Ovary (tissue), 7 donors: ENCODE measurements at regions not wholly inside any gene's neighbourhood (a gene's known extent, or its start where the extent isn't known, plus 50 kb on each side); places are given as distances from the start of the nearest gene placed in this dataset.

Experiments
- DNase-seq, 5 donors: peaks; one replicate each; pipeline ENCODE4 v3.0.0-alpha.2; 2019 to 2020
- H3K27ac ChIP-seq, 2 donors: fragments of 200-600 bp; one replicate each; pipeline versions ENCODE4 v1.5.1 to v1.8.0; 2019 to 2022
- H3K27me3 ChIP-seq: fragments of 200-600 bp; one replicate; pipeline ENCODE4 v1.8.0; 2022
- H3K36me3 ChIP-seq: fragments of 200-600 bp; sonication (generic); one replicate; pipeline ENCODE4 v1.5.1; 2019
- H3K4me1 ChIP-seq: one replicate; pipeline ENCODE4 v1.8.1; 2013; ENCODE audit warnings: mild to moderate bottlenecking, moderate library complexity; ENCODE audit not compliant: insufficient read depth
- H3K4me3 ChIP-seq: fragments of 200-600 bp; sonication (generic); one replicate; pipeline ENCODE4 v1.5.1; 2017
- H3K9me3 ChIP-seq, 2 donors: fragments of 200-600 bp in 1 of 2; sonication (generic) in 1 of 2; one replicate each; pipeline versions ENCODE4 v1.5.1 to v1.8.1; 2013 to 2019; ENCODE audit warnings: mild to moderate bottlenecking in 1 of 2, moderate library complexity in 1 of 2
- CTCF ChIP-seq, 3 donors: fragments of 450-650 bp in 2 of 3; fragments of 200-600 bp in 1 of 3; IDR thresholded peaks; one replicate each; pipeline versions ENCODE4 v1.5.1 to v1.8.0; 2016 to 2022; ENCODE audit warnings: antibody characterized with exemption in 3 of 3, mild to moderate bottlenecking in 1 of 3
- EP300 ChIP-seq: sonication (generic); formaldehyde crosslinking; IDR thresholded peaks from one replicate; pipeline ENCODE4 v1.6.1; 2017; ENCODE audit warnings: antibody characterized with exemption
- POLR2A ChIP-seq: fragments of 450-650 bp; IDR thresholded peaks from one replicate; pipeline ENCODE4 v1.6.1; 2017; ENCODE audit warnings: antibody characterized with exemption, mild to moderate bottlenecking, moderate library complexity
- WGBS, 3 donors: extraction: QIAGEN DNeasy Blood & Tissue Kit in 1 of 3; methylation state at CpG; one replicate each; pipeline versions ENCODE4 v1.1.5 to v1.1.7; 2013 to 2017; 5-methylcytosine and 5-hydroxymethylcytosine counted together
- intact Hi-C, 4 donors: fragments of 100-400 bp; cut with DNase I; formaldehyde crosslinking; loops; one replicate each; pipeline versions ENCODE4 v1.11.0 to v1.15.1; 2022 to 2023
- donor health status: DM: no; HTN: no; CAD: no; lungs with moderate emphysema.
- donor health status: DM: no; HTN: no; CAD: no.
- donor health status: Bipolar disorder and iron deficiency.
- donor health status: DM: no; HTN: no; CAD: no.
- donor health status: DM: yes; HTN: yes; CAD: no.

GRCh38 chr3:64454179-64454578, 228.9 kb upstream of the PRICKLE2 start:
- 73 to 77% (median 74%) methylated on average over 3 of the region's 3 CpGs for WGBS, 3 donors
- Histone ChIP-seq H3K27ac (no peak overlapping the region), H3K4me3 (no peak overlapping the region), H3K9me3 (no peaks in the 10 kb centered on the region), H3K36me3 (no peaks in the 10 kb centered on the region), H3K4me1 (no peaks in the 10 kb centered on the region), H3K27me3 (no peaks in the 10 kb centered on the region)
- intact Hi-C loops = no loop called here
- no peak for TF ChIP-seq POLR2A
- no peak for DNase-seq

GRCh38 chr3:64451283-64452012, 226.2 kb upstream of the PRICKLE2 start:
- 77 to 88% (median 86%) methylated on average over 6 of the region's 6 CpGs for WGBS, 3 donors
- Histone ChIP-seq H3K4me3 (no peak overlapping the region), H3K27me3 (no peaks in the 10 kb centered on the region), H3K9me3 (no peaks in the 10 kb centered on the region), H3K27ac (no peak overlapping the region), H3K36me3 (no peaks in the 10 kb centered on the region), H3K4me1 (no peaks in the 10 kb centered on the region)
- intact Hi-C loops = no loop called here
- no peak for TF ChIP-seq CTCF (IDR thresholded peaks at IDR 0.05)
- no peak for TF ChIP-seq POLR2A
- TF ChIP-seq EP300 = no peak
- no peak for DNase-seq

- DNase-seq = no peak
- Histone ChIP-seq H3K9me3 (no peaks in the 10 kb centered on the region), H3K36me3 (no peaks in the 10 kb centered on the region), H3K27ac (no peak overlapping the region), H3K27me3 (no peaks in the 10 kb centered on the region), H3K4me3 (no peak overlapping the region), H3K4me1 (no peaks in the 10 kb centered on the region)
- TF ChIP-seq EP300 (no peak), POLR2A (no peak), CTCF (IDR thresholded peaks at IDR 0.05) (no peak)
- intact Hi-C loops = no loop called here
- WGBS, 3 donors = 73 to 89% (median 85%) methylated on average over 5 of the region's 5 CpGs
Observed at GRCh38 chr3:64450396-64450956, 225.2 kb upstream of the PRICKLE2 start.

- intact Hi-C loops = no loop called here
- no peak overlapping the region for H3K4me3 ChIP-seq
- 60 to 73% (median 72%) methylated on average over 2 of the region's 2 CpGs for WGBS, 3 donors
- H3K9me3 ChIP-seq = no peaks in the 10 kb centered on the region
- no peaks in the 10 kb centered on the region for H3K36me3 ChIP-seq
- no peaks in the 10 kb centered on the region for H3K27me3 ChIP-seq
- no peaks in the 10 kb centered on the region for H3K4me1 ChIP-seq
- no peak for TF ChIP-seq CTCF (IDR thresholded peaks at IDR 0.05)
- TF ChIP-seq POLR2A = no peak
- TF ChIP-seq EP300 = no peak
- DNase-seq = no peak
- H3K27ac ChIP-seq = no peak overlapping the region
Observed at GRCh38 chr3:64449026-64449425, 223.8 kb upstream of the PRICKLE2 start.

GRCh38 chr3:64445944-64446300, 220.7 kb upstream of the PRICKLE2 start:
- 76 to 95% (median 88%) methylated on average over 5 of the region's 5 CpGs for WGBS, 3 donors
- H3K27me3 ChIP-seq = no peaks in the 10 kb centered on the region
- no peaks in the 10 kb centered on the region for H3K9me3 ChIP-seq
- H3K4me1 ChIP-seq = peaks cover 3% of the 10 kb centered on the region
- no peak overlapping the region for H3K27ac ChIP-seq
- TF ChIP-seq POLR2A = no peak
- TF ChIP-seq CTCF (IDR thresholded peaks at IDR 0.05) = no peak
- TF ChIP-seq EP300 = no peak
- DNase-seq = no peak
- no peaks in the 10 kb centered on the region for H3K36me3 ChIP-seq
- intact Hi-C loops = no loop called here
- H3K4me3 ChIP-seq = no peak overlapping the region
